ENCODE measurements at regions not wholly inside any gene's neighbourhood (a gene's known extent, or its start where the extent isn't known, plus 50 kb on each side); places are given as distances from the start of the nearest gene placed in this dataset.

DNA sequence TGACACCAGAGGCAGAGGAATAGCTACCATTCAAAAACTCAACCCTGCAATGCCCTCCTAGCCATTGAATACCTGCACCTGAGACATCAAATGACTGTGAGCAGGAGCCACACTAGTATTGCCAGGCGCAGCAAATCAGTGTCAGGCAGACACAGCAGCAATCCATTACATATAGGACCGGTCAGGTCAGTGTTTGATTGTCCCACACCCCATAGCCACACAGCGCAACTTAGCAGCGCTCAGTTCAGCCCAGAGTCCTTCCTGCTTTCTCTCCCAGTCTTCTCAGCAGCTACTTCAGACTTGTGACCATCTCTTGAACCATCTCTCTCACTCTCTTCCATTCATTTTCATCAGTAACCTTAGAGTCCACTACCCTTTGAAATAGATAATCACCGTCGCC, 181.6 kb upstream of the GPR12 start:
- intact Hi-C loops (cut with micrococcal nuclease) = no loop called here

GRCh38 chr13:26941345-26942174, 181.0 kb upstream of the GPR12 start:
- intact Hi-C loops (cut with micrococcal nuclease) = no loop called here

DNA sequence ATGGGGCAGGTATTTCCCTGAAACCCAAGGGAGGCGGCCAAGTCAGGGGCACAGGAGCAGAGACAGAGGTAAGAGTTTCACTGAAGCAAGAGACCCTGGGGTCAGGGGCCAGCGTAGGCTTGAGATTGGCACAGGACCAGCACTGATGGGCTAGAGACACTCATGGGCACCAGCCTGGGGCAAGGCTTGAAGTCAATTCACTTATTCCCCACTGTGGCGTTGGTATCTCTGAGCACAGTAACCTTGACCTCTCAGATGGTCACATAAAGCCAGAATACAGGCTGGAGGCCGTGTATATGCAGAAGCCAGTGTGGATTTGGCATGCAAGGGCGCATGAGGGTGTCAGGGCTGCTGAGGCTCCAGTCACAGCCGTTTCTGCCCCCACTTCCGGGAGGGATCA, 173.5 kb upstream of the GPR12 start:
- intact Hi-C loops (cut with micrococcal nuclease) = loop anchor here (5.0 kb wide), 1 partner anchor 752 kb away; no protein-coding TSS in a partner anchor

GRCh38 chr13:26932465-26932864, 171.9 kb upstream of the GPR12 start:
- intact Hi-C loops (cut with micrococcal nuclease) = loop anchor here (5.0 kb wide), 1 partner anchor 750 kb away; no protein-coding TSS in a partner anchor

- intact Hi-C loops (cut with micrococcal nuclease) = loop anchor here (1.0 to 5.0 kb wide), 3 partner anchors 223 to 748 kb away; no protein-coding TSS in a partner anchor
Measured at GRCh38 chr13:26929971-26930730, 169.6 kb upstream of the GPR12 start.

GRCh38 chr13:26927511-26927910, 166.9 kb upstream of the GPR12 start:
- intact Hi-C loops (cut with micrococcal nuclease) = no loop called here

GRCh38 chr13:26926371-26926770, 165.8 kb upstream of the GPR12 start:
- intact Hi-C loops (cut with micrococcal nuclease) = no loop called here

GRCh38 chr13:26923824-26924605, 163.4 kb upstream of the GPR12 start:
- intact Hi-C loops (cut with micrococcal nuclease) = no loop called here

GRCh38 chr13:26921918-26922317, 161.3 kb upstream of the GPR12 start:
- intact Hi-C loops (cut with micrococcal nuclease) = no loop called here

GRCh38 chr13:26920614-26921355, 160.2 kb upstream of the GPR12 start:
- intact Hi-C loops (cut with micrococcal nuclease) = no loop called here

DNA sequence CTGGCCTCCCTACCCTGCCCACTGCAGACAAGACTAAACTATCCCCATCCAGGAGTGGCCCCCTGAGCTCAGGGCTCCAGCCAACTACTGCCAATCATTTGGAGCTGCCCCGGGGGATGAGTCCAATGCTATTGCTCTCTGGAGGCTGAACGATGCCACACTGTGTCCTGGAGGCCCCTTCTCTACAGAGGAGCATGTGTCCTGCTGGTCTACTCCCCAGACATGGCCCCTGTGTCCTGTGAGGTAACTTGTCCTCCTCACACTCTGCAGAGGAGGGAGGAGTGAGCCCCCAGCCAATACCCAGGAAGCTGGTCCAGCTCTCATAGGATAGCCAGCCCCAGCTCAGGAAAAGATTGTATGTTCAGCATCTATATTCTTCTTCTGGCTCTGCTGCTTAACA, 159.1 kb upstream of the GPR12 start:
- intact Hi-C loops (cut with micrococcal nuclease) = no loop called here

DNA sequence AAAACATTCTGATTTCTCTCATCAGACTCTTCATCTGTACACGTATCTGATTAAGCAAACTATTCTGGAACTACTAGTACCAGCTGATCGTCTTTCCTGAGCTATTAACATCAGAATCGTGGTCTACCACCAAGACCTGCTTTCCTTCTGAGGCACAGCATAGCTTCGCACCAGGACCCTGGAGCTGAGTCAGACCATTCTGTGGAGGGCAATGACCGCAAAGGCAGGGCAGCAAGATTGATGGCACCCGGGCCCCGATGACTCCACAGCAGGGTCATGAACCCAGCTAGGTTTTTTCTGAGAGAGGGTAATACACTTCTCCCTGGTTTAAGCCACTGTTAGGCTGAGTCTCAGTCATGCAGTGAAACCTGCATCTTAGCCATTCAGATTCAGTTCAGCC, 158.7 kb upstream of the GPR12 start:
- intact Hi-C loops (cut with micrococcal nuclease) = no loop called here

DNA sequence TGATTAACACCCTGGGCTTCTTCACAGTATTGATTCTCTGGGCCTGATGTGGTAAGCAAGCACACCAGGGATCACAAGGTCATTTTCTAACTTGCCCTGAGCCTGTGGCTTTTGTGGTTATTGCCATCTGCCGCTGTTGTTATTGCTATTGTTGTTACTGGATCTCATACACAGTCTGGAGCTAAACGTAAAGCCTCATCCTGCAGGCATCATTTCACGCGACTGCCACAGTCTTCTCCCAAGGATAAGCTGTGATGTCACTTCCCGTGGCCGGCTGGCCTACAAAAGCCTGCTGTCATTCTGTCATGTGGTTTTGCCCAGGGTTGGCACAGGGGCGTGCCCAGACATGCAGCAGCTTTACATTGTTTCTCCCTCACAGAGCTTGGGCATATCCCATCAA, 154.0 kb upstream of the GPR12 start:
- intact Hi-C loops (cut with micrococcal nuclease) = no loop called here

- intact Hi-C loops (cut with micrococcal nuclease) = no loop called here
Measured at GRCh38 chr13:26914148-26914547, 153.6 kb upstream of the GPR12 start.

- intact Hi-C loops (cut with micrococcal nuclease) = no loop called here
Measured at GRCh38 chr13:26910754-26911465, 150.3 kb upstream of the GPR12 start.

GRCh38 chr13:26909477-26909876, 148.9 kb upstream of the GPR12 start:
- intact Hi-C loops (cut with micrococcal nuclease) = no loop called here

DNA sequence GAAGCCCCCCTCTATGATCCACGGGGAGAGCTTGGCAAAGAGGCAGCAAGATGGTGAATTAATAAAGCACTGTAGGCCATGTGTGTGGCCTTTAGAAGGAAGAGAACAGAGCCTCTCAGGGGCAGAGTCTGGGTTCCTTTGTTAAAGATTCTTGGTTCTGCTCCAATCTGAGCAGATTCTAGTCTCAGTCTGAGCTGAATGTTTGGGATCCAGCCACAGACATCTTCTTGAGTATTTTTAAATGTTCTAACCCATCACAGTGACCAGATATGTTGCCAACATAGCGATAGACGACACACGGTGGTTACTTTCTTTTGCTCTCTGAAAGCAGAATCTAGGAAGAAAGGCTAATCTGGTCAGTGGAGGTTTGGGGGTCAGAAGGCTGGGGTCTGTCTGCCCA, 147.5 kb upstream of the GPR12 start:
- intact Hi-C loops (cut with micrococcal nuclease) = no loop called here

DNA sequence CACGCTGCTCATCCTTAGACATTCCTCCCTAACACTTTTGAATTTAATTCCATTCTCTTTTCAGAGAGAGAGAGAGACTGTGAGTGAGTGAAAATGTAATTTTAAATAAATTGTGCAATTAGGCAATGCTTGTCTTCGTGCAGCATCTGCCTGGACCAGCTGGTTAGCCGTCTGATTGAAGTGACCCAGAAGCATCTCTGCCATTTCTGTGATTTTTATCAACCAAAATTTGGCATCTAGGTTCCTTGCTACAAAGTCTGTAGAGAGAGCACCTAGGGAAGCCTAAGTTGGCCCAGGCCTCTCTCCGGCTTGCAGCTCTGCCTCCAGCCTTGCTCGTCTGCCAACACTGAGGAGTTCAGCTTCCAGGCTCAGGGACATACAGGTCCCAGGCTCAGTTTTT, 138.6 kb upstream of the GPR12 start:
- intact Hi-C loops (cut with micrococcal nuclease) = no loop called here

GRCh38 chr13:26897706-26898550, 137.3 kb upstream of the GPR12 start:
- intact Hi-C loops (cut with micrococcal nuclease) = no loop called here

All from T-helper 1 cell treated with Interleukin-12 subunit alpha and Interleukin-12 subunit beta and Interleukin-4 antibody, amounts not matched to agents 30 ng/mL and 1 ng/mL, for 36 hours (primary cell).